Thyroid gland (tissue), 4 donors: ENCODE measurements at regions not wholly inside any gene's neighbourhood (a gene's known extent, or its start where the extent isn't known, plus 50 kb on each side); places are given as distances from the start of the nearest gene placed in this dataset.

Source experiments
- CTCF ChIP-seq, 6 experiments: fragments of 200-600 bp in 3 of 6; fragments of 450-650 bp in 3 of 6; sonication (generic) in 3 of 6; IDR thresholded peaks; one replicate each; pipeline ENCODE4 v1.5.1; 2016 to 2019; ENCODE audit warnings: antibody characterized with exemption in 6 of 6, mild to moderate bottlenecking in 2 of 6, inconsistent platforms in 1 of 6, moderate library complexity in 1 of 6
- POLR2A ChIP-seq, 2 donors: fragments of 450-650 bp; IDR thresholded peaks; one replicate each; pipeline ENCODE4 v1.6.1; 2017; ENCODE audit warnings: antibody characterized with exemption in 2 of 2, mild to moderate bottlenecking in 2 of 2, moderate library complexity in 1 of 2

GRCh38 chr2:57602733-57603132 is 443.9 kb upstream of the VRK2 start:
- TF ChIP-seq CTCF (IDR thresholded peaks at IDR 0.05) (no peak), POLR2A (IDR thresholded peaks at IDR 0.05) (no peak)
